Activated T-cell treated with anti-CD3 and anti-CD28 coated beads, Interleukin-2, amount 50 U/mL, for 24 hours (primary cell): ENCODE measurements at regions not wholly inside any gene's neighbourhood (a gene's known extent, or its start where the extent isn't known, plus 50 kb on each side); places are given as distances from the start of the nearest gene placed in this dataset.
A peak's percentile ranks its signal among the peaks of the same experiment; 100 is the strongest.

Experiments
- DNase-seq: peaks from one replicate; pipeline ENCODE4 v3.0.0-alpha.2; 2020
- H3K27ac Mint-ChIP-seq: 2 replicates; pipeline ENCODE4 v1.8.0; 2020; ENCODE audit warnings: mild to moderate bottlenecking, mixed read lengths
- H3K27me3 Mint-ChIP-seq: 2 replicates; pipeline ENCODE4 v1.8.0; 2020; ENCODE audit warnings: mixed read lengths
- H3K36me3 Mint-ChIP-seq: 2 replicates; pipeline ENCODE4 v1.8.0; 2020; ENCODE audit warnings: low read depth, mixed read lengths
- H3K4me1 Mint-ChIP-seq: 2 replicates; pipeline ENCODE4 v1.8.0; 2020; ENCODE audit warnings: low read depth, mixed read lengths
- H3K4me3 Mint-ChIP-seq: 2 replicates; pipeline ENCODE4 v1.8.0; 2020; ENCODE audit warnings: mild to moderate bottlenecking, moderate library complexity, mixed read lengths
- H3K9me3 Mint-ChIP-seq: 2 replicates; pipeline ENCODE4 v1.8.0; 2020; ENCODE audit warnings: mixed read lengths

- H3K36me3 Mint-ChIP-seq: no peaks in the 10 kb centered on the region
- H3K4me3 Mint-ChIP-seq: no peak overlapping the region
- H3K4me1 Mint-ChIP-seq: peaks cover 15% of the 10 kb centered on the region
- H3K27ac Mint-ChIP-seq: no peak overlapping the region
- H3K9me3 Mint-ChIP-seq: no peaks in the 10 kb centered on the region
- H3K27me3 Mint-ChIP-seq: peaks cover 13% of the 10 kb centered on the region
- no peak for DNase-seq
These were observed 91.6 kb upstream of the ANKRD1 start for GRCh38 chr10:91012502-91012901.

- H3K4me3 Mint-ChIP-seq: no peak overlapping the region
- H3K36me3 Mint-ChIP-seq: no peaks in the 10 kb centered on the region
- H3K4me1 Mint-ChIP-seq: peaks cover 3% of the 10 kb centered on the region
- DNase-seq: no peak
- no peak overlapping the region for H3K27ac Mint-ChIP-seq
- H3K9me3 Mint-ChIP-seq: no peaks in the 10 kb centered on the region
- H3K27me3 Mint-ChIP-seq: peaks cover 13% of the 10 kb centered on the region
These were observed 93.1 kb upstream of the ANKRD1 start for GRCh38 chr10:91013985-91014384.

- Mint-ChIP-seq H3K4me3 (no peak overlapping the region), H3K27ac (no peak overlapping the region), H3K36me3 (no peaks in the 10 kb centered on the region), H3K27me3 (peaks cover 16% of the 10 kb centered on the region), H3K9me3 (no peaks in the 10 kb centered on the region), H3K4me1 (peaks cover 2% of the 10 kb centered on the region)
- DNase-seq: no peak
These were observed 96.3 kb upstream of the ANKRD1 start for GRCh38 chr10:91017198-91017597.

GRCh38 chr10:91021901-91022300, 101.0 kb upstream of the ANKRD1 start:
- H3K27me3 Mint-ChIP-seq: peaks cover 7% of the 10 kb centered on the region
- no peaks in the 10 kb centered on the region for H3K9me3 Mint-ChIP-seq
- H3K27ac Mint-ChIP-seq: no peak overlapping the region
- no peaks in the 10 kb centered on the region for H3K4me1 Mint-ChIP-seq
- H3K36me3 Mint-ChIP-seq: no peaks in the 10 kb centered on the region
- no peak for DNase-seq
- no peak overlapping the region for H3K4me3 Mint-ChIP-seq

- Mint-ChIP-seq H3K4me3 (no peak overlapping the region), H3K27ac (no peak overlapping the region), H3K27me3 (peaks cover 7% of the 10 kb centered on the region), H3K9me3 (no peaks in the 10 kb centered on the region), H3K4me1 (no peaks in the 10 kb centered on the region), H3K36me3 (no peaks in the 10 kb centered on the region)
- no peak for DNase-seq
These were observed 101.5 kb upstream of the ANKRD1 start for GRCh38 chr10:91022390-91022789.

GRCh38 chr10:91022924-91023699, 102.2 kb upstream of the ANKRD1 start:
- Mint-ChIP-seq H3K27me3 (peaks cover 7% of the 10 kb centered on the region), H3K9me3 (no peaks in the 10 kb centered on the region), H3K36me3 (no peaks in the 10 kb centered on the region), H3K27ac (no peak overlapping the region), H3K4me1 (no peaks in the 10 kb centered on the region), H3K4me3 (no peak overlapping the region)
- no peak for DNase-seq

GRCh38 chr10:91023700-91024398, 103.0 kb upstream of the ANKRD1 start:
- no peak for DNase-seq
- H3K9me3 Mint-ChIP-seq: no peaks in the 10 kb centered on the region
- H3K4me3 Mint-ChIP-seq: no peak overlapping the region
- no peaks in the 10 kb centered on the region for H3K36me3 Mint-ChIP-seq
- peaks cover 7% of the 10 kb centered on the region for H3K27me3 Mint-ChIP-seq
- H3K4me1 Mint-ChIP-seq: no peaks in the 10 kb centered on the region
- no peak overlapping the region for H3K27ac Mint-ChIP-seq

- peaks cover 2% of the 10 kb centered on the region for H3K9me3 Mint-ChIP-seq
- H3K36me3 Mint-ChIP-seq: no peaks in the 10 kb centered on the region
- H3K27me3 Mint-ChIP-seq: peaks cover 7% of the 10 kb centered on the region
- H3K4me3 Mint-ChIP-seq: no peak overlapping the region
- DNase-seq: no peak
- no peaks in the 10 kb centered on the region for H3K4me1 Mint-ChIP-seq
- H3K27ac Mint-ChIP-seq: no peak overlapping the region
These were observed 103.7 kb upstream of the ANKRD1 start for GRCh38 chr10:91024541-91024940.

- no peaks in the 10 kb centered on the region for H3K36me3 Mint-ChIP-seq
- H3K9me3 Mint-ChIP-seq: peaks cover 6% of the 10 kb centered on the region
- no peak overlapping the region for H3K27ac Mint-ChIP-seq
- no peak overlapping the region for H3K4me3 Mint-ChIP-seq
- no peaks in the 10 kb centered on the region for H3K27me3 Mint-ChIP-seq
- H3K4me1 Mint-ChIP-seq: peaks cover 16% of the 10 kb centered on the region
- DNase-seq: no peak
These were observed 111.8 kb upstream of the ANKRD1 start for GRCh38 chr10:91032611-91033206.

- Mint-ChIP-seq H3K27me3 (no peaks in the 10 kb centered on the region), H3K9me3 (peaks cover 6% of the 10 kb centered on the region), H3K27ac (peak overlapping the region; percentile 80), H3K36me3 (no peaks in the 10 kb centered on the region), H3K4me3 (no peak overlapping the region), H3K4me1 (peaks cover 16% of the 10 kb centered on the region)
- DNase-seq: no peak
These were observed 112.5 kb upstream of the ANKRD1 start for GRCh38 chr10:91033324-91033950.

GRCh38 chr10:91034042-91034441, 113.2 kb upstream of the ANKRD1 start:
- H3K4me1 Mint-ChIP-seq: peaks cover 16% of the 10 kb centered on the region
- peak overlapping the region; percentile 80 for H3K27ac Mint-ChIP-seq
- H3K27me3 Mint-ChIP-seq: no peaks in the 10 kb centered on the region
- peaks cover 5% of the 10 kb centered on the region for H3K9me3 Mint-ChIP-seq
- no peak overlapping the region for H3K4me3 Mint-ChIP-seq
- no peaks in the 10 kb centered on the region for H3K36me3 Mint-ChIP-seq
- no peak for DNase-seq

- Mint-ChIP-seq H3K9me3 (peaks cover 4% of the 10 kb centered on the region), H3K4me1 (peaks cover 16% of the 10 kb centered on the region), H3K27me3 (no peaks in the 10 kb centered on the region), H3K4me3 (no peak overlapping the region), H3K27ac (peak overlapping the region; percentile 80), H3K36me3 (no peaks in the 10 kb centered on the region)
- DNase-seq: no peak
These were observed 113.7 kb upstream of the ANKRD1 start for GRCh38 chr10:91034494-91035159.

GRCh38 chr10:91035650-91036292, 114.9 kb upstream of the ANKRD1 start:
- Mint-ChIP-seq H3K9me3 (peaks cover 4% of the 10 kb centered on the region), H3K27ac (no peak overlapping the region), H3K4me1 (peaks cover 16% of the 10 kb centered on the region), H3K27me3 (no peaks in the 10 kb centered on the region), H3K36me3 (no peaks in the 10 kb centered on the region), H3K4me3 (no peak overlapping the region)
- DNase-seq: no peak
